ENCODE measurements at regions not wholly inside any gene's neighbourhood (a gene's known extent, or its start where the extent isn't known, plus 50 kb on each side); places are given as distances from the start of the nearest gene placed in this dataset.
"Not testable (repeated sequence)": the region's sequence is repeated elsewhere in the genome, so short reads cannot be mapped to it uniquely, and the experiment has no call there.

GRCh38 chr10:107517811-107518210 lies 353.3 kb upstream of the SORCS1 start:
- Histone ChIP-seq H3K27ac (no peak overlapping the region), H3K4me3 (no peak overlapping the region)
- DNase-seq (ENCODE audit: low spot score), result no peak
- TF ChIP-seq CTCF (IDR thresholded peaks at IDR 0.05), result no peak

- TF ChIP-seq CTCF (IDR thresholded peaks at IDR 0.05), result no peak
- DNase-seq (ENCODE audit: low spot score), result no peak
- Histone ChIP-seq H3K4me3 (no peak overlapping the region), H3K27ac (no peak overlapping the region)
Observed at GRCh38 chr10:107516349-107516748, 351.8 kb upstream of the SORCS1 start.

GRCh38 chr10:107504011-107504410 lies 339.5 kb upstream of the SORCS1 start:
- not testable (repeated sequence) for DNase-seq (ENCODE audit: low spot score); H3K4me3 ChIP-seq; H3K27ac ChIP-seq

- DNase-seq (ENCODE audit: low spot score), result no peak
- H3K27ac ChIP-seq, result no peak overlapping the region
- no peak overlapping the region for H3K4me3 ChIP-seq
- TF ChIP-seq CTCF (IDR thresholded peaks at IDR 0.05), result no peak
Observed at GRCh38 chr10:107502229-107502985, 337.9 kb upstream of the SORCS1 start.

GRCh38 chr10:107498983-107499382 lies 334.5 kb upstream of the SORCS1 start:
- no peak for DNase-seq (ENCODE audit: low spot score)
- Histone ChIP-seq H3K27ac (no peak overlapping the region), H3K4me3 (no peak overlapping the region)
- no peak for TF ChIP-seq CTCF (IDR thresholded peaks at IDR 0.05)

- Histone ChIP-seq H3K4me3 (no peak overlapping the region), H3K27ac (no peak overlapping the region)
- TF ChIP-seq CTCF (IDR thresholded peaks at IDR 0.05), result no peak
- DNase-seq (ENCODE audit: low spot score), result no peak
Observed at GRCh38 chr10:107497024-107497423, 332.5 kb upstream of the SORCS1 start.

- no peak for DNase-seq (ENCODE audit: low spot score)
- no peak for TF ChIP-seq CTCF (IDR thresholded peaks at IDR 0.05)
- Histone ChIP-seq H3K4me3 (no peak overlapping the region), H3K27ac (no peak overlapping the region)
Observed at GRCh38 chr10:107496594-107496993, 332.1 kb upstream of the SORCS1 start.
